Activated CD4-positive, alpha-beta T cell treated with anti-CD3 and anti-CD28 coated beads for 36 hours (primary cell): ENCODE measurements at regions not wholly inside any gene's neighbourhood (a gene's known extent, or its start where the extent isn't known, plus 50 kb on each side); places are given as distances from the start of the nearest gene placed in this dataset.

Experiments
- ATAC-seq: fragments of 200-7000 bp; cut with Tn5 transposase; one replicate; pipeline ENCODE4 v1.10.0; 2021; ENCODE audit warnings: mild to moderate bottlenecking, moderate library complexity
- CTCF ChIA-PET: fragments of 350-600 bp; sonication (Branson Sonifier 250); formaldehyde crosslinking; loops from one replicate; lab custom pipeline; 2021; ENCODE audit warnings: antibody characterized with exemption; lab: Charles Lee
- POLR2A ChIA-PET: fragments of 350-600 bp; sonication (Branson Sonifier 250); formaldehyde crosslinking; loops from one replicate; lab custom pipeline; 2021; ENCODE audit warnings: antibody characterized with exemption, inconsistent platforms; lab: Charles Lee
- DNase-seq: peaks from one replicate; pipeline ENCODE4 v3.0.0-alpha.2; 2020
- H3K27ac Mint-ChIP-seq: one replicate; pipeline ENCODE4 v1.8.0; 2021; ENCODE audit warnings: mixed read lengths
- H3K27me3 Mint-ChIP-seq: one replicate; pipeline ENCODE4 v1.8.0; 2021; ENCODE audit warnings: mixed read lengths
- H3K36me3 Mint-ChIP-seq: one replicate; pipeline ENCODE4 v1.8.0; 2021; ENCODE audit warnings: low read depth, mixed read lengths
- H3K4me1 Mint-ChIP-seq: one replicate; pipeline ENCODE4 v1.8.0; 2021; ENCODE audit warnings: mixed read lengths
- H3K4me3 Mint-ChIP-seq: one replicate; pipeline ENCODE4 v1.8.0; 2021; ENCODE audit warnings: mild to moderate bottlenecking, moderate library complexity, mixed read lengths
- H3K9me3 Mint-ChIP-seq: one replicate; pipeline ENCODE4 v1.8.0; 2021; ENCODE audit warnings: low read depth, mixed read lengths
- intact Hi-C, 2 experiments: fragments of 100-400 bp; cut with DNase I in 1 of 2; cut with micrococcal nuclease in 1 of 2; formaldehyde crosslinking; loops; one replicate each; pipeline versions ENCODE4 v1.14.2 to v1.15.1; 2022 to 2024; cut with DNase I, micrococcal nuclease

DNA sequence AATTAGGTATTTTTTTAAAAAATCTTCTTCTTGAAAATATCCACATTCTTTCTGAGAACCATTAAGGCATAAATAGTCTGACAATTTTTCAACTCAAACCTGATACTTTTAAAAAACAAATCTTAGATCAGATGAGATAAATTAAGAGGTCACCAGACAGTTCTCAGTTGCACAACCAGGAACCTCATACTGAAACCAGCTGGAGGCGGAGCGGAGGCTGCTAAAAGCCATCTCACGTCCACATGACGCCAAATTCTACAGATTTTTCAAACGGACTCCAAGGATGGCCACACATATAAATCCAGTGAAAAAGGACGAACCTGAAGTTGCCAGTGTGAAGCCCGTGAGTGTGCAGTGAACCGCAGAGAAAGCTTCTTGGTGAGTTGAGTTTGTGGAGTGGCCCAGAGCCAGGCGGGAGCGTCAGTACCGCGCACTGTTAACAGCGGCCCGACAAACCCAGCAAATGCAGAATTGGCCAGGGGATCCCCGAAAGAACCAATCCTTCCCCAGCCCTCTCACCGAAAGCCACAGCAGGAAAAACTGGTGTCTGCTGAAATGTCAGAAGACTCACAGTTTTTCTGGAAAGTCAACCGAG is 53.1 kb upstream of the BBS5 start:
- Mint-ChIP-seq H3K27ac (no peak overlapping the region), H3K9me3 (no peaks in the 10 kb centered on the region), H3K4me1 (no peaks in the 10 kb centered on the region), H3K27me3 (peaks cover 5% of the 10 kb centered on the region), H3K4me3 (no peak overlapping the region), H3K36me3 (no peaks in the 10 kb centered on the region)
- CTCF ChIA-PET, result interaction anchor here (0.7 kb wide), 1 partner anchor 134 kb away, joined by 3 read pairs; no protein-coding TSS in a partner anchor
- DNase-seq (no peak), ATAC-seq (no peak)
- intact Hi-C loops, result no loop called here
- POLR2A ChIA-PET, result no interaction called here

DNA sequence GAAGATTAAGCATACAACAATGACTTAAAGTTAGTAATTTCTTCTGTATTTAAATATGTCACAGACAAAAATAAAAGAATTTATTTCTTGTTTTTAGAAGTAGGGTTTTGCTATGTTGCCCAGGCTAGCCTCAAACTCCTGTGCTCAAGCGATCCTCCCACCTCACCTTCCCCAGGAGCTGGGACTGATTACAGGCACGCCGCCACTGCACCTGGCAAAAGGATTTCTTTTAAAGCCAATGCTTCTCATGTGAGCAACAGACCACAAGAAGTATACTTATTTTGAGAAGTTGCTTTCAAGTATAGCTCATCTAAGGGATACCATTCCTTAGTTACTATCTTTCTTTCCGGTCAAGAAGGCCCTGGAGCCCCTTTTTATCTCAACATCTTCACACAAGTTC is 57.2 kb upstream of the BBS5 start:
- H3K9me3 Mint-ChIP-seq, result no peaks in the 10 kb centered on the region
- CTCF ChIA-PET, result no interaction called here
- H3K36me3 Mint-ChIP-seq, result no peaks in the 10 kb centered on the region

DNA sequence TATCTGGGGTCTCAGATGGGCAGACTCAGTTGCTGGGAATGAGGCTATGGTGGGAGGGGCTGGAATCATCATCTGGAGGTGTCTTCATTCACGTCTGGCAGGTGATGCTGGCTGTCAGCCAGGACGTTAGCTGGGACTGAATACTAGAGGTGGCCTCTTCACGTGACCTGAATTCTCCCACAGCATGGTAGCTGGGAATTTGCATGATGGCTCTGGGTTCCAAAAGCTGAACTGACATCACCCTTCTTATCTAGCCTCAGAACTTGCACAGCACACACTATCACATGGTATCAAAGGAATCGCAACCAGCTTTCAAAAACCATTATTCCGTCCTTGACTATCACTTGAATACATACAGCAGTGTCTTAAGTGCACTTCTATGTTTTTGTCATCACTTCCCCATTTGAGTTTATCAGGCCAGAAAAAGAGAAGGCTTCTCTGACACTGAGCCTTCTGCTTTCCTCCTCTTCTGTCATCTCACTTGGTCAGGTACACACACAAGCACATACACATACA is 53.0 kb upstream of the LRP2 start:
- Mint-ChIP-seq H3K36me3 (no peaks in the 10 kb centered on the region), H3K27me3 (peaks cover 35% of the 10 kb centered on the region), H3K27ac (no peak overlapping the region), H3K4me1 (no peaks in the 10 kb centered on the region), H3K4me3 (no peak overlapping the region), H3K9me3 (no peaks in the 10 kb centered on the region)
- ChIA-PET CTCF (interaction anchor here (0.6 kb wide), 1 partner anchor 196 kb away, joined by 3 read pairs; no protein-coding TSS in a partner anchor), POLR2A (no interaction called here)
- ATAC-seq (no peak), DNase-seq (no peak)
- intact Hi-C loops, result no loop called here

More for the DNA sequence above, 57.2 kb upstream of the BBS5 start:
- H3K27ac Mint-ChIP-seq, result no peak overlapping the region
- no peak for DNase-seq
- H3K27me3 Mint-ChIP-seq, result peaks cover 17% of the 10 kb centered on the region
- POLR2A ChIA-PET, result no interaction called here
- no peaks in the 10 kb centered on the region for H3K4me1 Mint-ChIP-seq
- no peak overlapping the region for H3K4me3 Mint-ChIP-seq
- ATAC-seq, result no peak
- intact Hi-C loops, result no loop called here
